Stimulated activated CD8-positive, alpha-beta memory T cell treated with anti-CD3 and anti-CD28 coated beads, Interleukin-12 subunit alpha, Interleukin-12 subunit beta, amount 100 ng/mL, for 24 hours (primary cell): ENCODE measurements at regions not wholly inside any gene's neighbourhood (a gene's known extent, or its start where the extent isn't known, plus 50 kb on each side); places are given as distances from the start of the nearest gene placed in this dataset.

Source experiments
- DNase-seq: peaks from one replicate; pipeline ENCODE4 v3.0.0-alpha.2; 2020; ENCODE audit errors: extremely low read depth

- no peak for DNase-seq
These were observed 190.5 kb downstream of the IRF8 start for GRCh38 chr16:86089334-86089900.

GRCh38 chr16:86089991-86090390 is 191.0 kb downstream of the IRF8 start:
- DNase-seq, result no peak

DNA sequence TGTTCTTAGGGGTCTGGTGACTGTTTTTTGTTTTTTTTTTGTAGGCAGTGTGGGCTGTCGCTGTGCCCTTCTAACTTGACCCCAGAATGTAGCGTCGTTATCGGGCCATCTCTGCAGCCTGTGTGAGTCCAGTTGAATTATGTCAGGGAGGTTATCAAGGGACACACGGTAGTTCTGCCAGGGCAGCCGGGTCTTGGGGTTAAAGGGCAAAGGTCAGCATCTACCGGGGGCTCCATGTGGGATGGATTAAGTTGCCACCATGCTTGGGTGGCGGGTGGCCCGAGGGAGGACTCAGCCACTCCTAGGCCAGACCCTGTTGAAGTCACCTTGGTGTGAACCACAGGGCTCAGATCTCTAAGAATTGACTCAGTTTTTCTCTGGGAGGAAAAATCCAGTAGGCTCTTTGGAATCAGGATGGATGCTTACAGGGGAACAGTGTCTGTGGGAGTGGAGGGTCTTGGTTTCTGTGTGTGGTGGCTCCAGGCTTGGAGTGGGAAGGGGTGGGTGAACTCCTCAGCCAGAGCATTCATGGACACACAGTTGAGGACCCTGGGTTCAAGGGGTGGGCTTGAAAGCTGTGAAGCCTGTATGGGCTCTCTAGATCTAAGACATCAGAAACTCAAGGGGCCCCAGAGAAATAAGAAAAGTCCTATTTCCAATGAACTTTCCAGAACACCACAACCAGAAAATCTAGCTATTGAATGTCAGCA is 191.7 kb downstream of the IRF8 start:
- DNase-seq, result no peak

- DNase-seq, result no peak
These were observed 193.0 kb downstream of the IRF8 start for GRCh38 chr16:86091976-86092375.

DNA sequence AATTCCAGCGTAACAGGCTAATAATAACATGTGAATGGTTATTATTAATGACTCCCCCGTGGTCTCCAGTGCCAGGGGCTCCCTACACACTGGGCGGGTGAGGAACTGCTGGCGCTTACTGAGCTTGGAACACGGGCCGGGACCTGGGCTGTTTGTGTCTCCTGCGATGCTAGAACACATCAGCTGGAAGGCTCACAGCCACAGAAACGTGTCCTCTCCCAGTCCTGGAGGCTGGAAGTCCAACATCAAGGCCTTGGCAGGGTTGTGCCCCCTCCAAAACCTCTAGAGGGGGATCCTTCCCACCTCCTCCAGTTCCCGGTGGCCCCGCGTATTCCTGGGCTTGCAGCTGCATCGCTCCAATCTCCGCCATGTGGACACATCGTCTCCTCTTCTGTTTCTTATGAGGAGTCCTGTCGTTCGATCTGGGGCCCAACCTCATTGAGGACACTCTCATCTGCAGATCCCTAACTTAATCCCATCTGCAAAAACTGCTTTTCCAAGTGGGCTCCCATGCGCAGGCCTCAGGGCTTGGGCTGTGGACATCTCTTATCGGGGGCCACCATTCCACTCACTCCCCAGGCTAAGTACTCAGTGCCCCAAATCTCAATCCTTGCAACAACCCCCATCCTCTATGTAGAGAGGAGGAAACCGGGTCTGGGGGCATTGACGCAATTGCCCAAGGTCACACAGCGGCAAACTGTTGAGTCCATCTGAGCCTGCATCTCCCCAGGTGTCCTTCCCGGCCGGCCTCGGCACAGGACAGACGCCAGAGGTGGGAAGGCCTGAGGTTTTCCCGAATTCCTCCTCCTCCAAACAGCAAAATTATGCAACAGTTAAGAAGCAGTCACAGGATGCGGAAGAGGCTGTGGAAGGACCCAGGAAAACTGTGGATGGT is 193.9 kb downstream of the IRF8 start:
- DNase-seq, result no peak

DNA sequence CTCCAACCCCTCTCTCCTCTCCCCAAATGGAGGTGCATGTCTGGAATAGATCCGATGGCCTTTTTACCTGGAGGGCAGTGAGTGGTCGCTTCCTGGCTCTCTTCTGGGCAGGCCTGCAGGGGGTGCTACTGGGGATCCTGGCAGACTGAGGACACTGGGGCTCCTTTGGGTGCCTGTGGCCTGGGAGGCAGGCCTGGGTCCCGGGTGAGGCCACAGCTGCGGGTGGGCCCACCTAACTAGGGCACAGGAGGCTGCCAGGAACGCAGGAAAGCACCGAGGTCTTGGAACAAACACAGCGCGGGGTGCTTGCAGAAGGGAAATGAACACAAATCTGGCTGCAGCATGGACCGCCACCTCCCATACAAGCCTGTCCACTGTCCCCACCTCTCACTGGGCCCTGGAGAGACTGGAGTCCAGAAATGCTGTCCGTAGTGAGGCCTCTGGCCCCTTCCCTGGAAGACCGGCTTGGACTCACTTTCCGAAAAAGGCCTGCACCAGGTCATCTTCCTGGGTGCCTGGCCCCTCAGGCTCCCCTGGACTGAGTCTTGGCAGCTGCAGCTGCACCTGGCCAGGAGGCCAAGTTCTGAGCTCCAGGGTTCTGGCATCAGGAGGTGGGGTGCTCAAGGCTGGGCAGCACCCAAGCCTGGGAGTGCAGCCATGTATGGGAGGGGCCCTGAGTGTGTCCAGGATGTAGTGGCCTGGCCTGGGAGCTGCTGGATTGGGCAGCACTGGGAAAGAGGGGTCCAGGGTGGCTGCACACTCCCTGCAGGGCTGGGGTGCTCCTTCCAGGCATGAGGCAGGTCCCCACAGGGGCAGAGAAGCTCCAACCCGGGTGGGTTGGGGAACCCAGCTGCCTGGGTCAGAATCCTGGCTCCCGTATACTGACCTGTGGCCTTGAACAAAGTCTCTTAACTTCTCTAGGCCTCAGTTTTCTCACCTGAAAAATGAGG is 195.1 kb downstream of the IRF8 start:
- no peak for DNase-seq

GRCh38 chr16:86095131-86095752 is 196.3 kb downstream of the IRF8 start:
- DNase-seq, result no peak

DNA sequence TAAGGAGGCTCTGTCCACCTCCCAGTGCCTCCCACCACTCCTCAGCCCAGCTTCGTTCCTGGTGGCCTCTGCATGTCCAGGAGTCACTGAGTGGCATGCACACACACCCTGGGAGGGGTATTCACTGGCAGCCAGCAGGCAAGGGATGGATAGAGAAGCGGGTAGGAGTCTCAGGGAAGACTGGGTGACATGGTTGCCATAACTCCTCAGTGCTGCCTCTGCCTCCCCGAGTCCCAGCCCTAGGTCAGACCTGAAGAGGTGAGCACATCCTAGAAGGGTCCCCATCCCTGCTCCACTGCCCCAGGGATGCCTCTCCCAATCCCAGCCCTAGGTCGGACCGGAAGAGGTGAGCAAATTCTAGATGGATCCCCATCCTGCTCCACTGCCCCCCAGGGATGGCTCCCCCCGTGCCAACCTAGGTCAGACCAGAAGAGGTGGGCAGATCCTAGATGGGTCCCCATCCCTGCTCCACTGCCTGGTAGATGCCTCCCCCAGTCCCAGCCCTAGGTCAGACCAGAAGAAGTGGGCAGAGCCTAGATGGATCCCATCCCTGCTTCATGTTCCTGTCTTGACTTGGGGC is 197.0 kb downstream of the IRF8 start:
- no peak for DNase-seq

DNA sequence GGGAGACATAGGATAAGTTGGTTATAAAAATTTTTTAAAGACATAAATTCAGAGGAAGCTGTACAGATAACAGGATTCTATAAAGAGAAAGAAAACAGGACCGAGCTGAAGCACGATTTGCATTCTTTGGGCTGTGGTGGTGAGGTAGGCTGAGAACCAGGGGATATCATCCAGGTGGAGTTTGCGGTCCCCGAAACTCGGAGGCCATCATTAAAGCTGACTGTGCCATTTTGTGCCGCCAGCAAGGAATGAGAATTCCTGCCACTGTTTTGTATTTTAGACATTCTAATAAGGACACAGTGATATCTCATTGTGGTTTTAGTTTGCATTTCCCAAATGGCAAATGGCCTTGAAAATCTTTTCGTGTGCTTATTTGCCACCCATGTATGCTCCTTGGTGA is 197.9 kb downstream of the IRF8 start:
- no peak for DNase-seq

DNA sequence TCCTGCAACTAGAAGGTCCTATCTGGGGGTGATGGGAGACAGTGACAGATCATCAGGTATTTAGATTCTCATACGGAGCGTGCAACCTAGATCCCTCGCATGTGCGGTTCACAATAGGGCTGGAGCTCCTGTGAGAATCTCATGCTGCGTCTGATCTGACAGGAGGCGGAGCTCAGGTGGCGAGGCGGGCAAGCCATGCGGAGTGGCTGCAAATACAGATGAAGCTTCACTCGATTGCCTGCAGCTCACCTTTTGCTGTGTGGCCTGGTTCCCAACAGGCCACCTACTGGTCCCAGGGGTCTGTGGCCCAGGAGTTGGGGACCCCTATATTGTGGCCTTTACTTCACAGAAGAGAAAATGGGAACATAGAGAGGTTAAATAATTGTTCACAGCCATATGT is 200.4 kb downstream of the IRF8 start:
- DNase-seq, result no peak

DNA sequence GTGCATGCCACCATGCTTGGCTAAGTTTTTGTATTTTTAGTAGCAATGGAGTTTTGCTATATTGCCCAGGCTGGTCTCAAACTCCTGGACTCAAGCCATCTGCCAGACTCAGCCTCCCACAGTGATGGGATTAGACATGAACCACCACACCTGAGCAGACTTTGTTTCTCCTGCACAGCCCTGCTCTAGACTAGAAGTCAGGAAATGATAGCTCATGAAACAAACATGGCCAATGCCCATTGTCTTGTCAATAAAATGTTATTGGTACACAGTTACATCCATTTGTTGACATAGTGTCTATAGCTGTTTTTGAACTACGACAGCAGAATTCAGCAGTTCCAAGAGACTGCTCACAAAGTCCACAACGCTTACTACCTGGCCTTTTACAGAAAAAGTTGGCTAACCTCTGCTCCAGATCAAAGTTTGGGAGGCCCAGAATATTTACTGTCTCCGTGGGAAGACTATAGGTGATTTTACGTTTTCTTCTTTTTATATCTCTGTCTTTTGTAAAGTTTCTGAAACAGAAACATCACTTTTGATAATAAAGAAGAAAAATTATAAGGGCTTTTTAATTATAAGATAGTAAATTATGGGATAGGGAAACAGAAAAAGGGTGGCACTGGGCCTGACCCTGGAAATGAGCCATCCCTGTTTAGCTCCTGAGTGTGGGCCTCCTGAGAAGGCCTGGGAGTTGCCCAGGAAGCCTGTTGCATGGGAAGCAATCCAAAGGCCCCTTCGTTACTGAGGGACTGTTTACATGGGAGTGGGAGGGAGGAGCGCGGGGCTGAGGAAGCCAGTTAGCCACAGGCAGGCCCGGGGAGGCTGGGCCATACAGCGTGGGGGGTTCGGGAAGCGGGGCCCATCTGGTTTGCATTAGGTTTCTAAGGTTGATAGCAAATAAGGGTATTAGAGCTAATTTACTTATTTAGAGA is 201.5 kb downstream of the IRF8 start:
- DNase-seq, result no peak

GRCh38 chr16:86101137-86101896 is 202.4 kb downstream of the IRF8 start:
- DNase-seq, result no peak

GRCh38 chr16:86101897-86102157 is 202.9 kb downstream of the IRF8 start:
- no peak for DNase-seq

- no peak for DNase-seq
These were observed 204.4 kb downstream of the IRF8 start for GRCh38 chr16:86103320-86103719.

GRCh38 chr16:86104537-86105048 is 205.6 kb downstream of the IRF8 start:
- DNase-seq, result no peak

- DNase-seq, result no peak
These were observed 208.4 kb downstream of the IRF8 start for GRCh38 chr16:86107215-86107825.

DNA sequence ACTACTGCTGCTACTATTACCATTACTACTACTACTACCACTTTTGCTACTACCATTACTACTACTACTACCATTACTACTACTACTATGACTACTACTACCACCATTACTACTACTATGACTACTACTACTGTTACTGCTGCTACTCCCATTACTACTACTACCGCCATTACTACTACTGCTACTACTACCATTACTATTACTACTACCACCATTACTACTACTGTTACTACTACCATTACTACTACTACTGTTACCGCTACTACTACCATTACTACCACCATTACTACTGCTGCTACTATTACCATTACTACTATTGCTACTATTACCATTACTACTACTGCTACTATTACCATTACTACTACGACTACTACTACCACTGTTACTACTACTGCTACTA is 209.1 kb downstream of the IRF8 start:
- no peak for DNase-seq

- no peak for DNase-seq
These were observed 211.2 kb downstream of the IRF8 start for GRCh38 chr16:86110134-86110533.

GRCh38 chr16:86110726-86111125 is 211.8 kb downstream of the IRF8 start:
- no peak for DNase-seq
